H9 (cell line): ENCODE measurements at regions not wholly inside any gene's neighbourhood (a gene's known extent, or its start where the extent isn't known, plus 50 kb on each side); places are given as distances from the start of the nearest gene placed in this dataset.

Experiments
- DNase-seq: peaks from one replicate; pipeline ENCODE4 v3.0.0-alpha.2; 2017
- H2AFZ ChIP-seq: one replicate; pipeline ENCODE4 v1.6.1; 2013; ENCODE audit warnings: mild to moderate bottlenecking, low read length, control low read depth, moderate library complexity
- H2AK5ac ChIP-seq: 2 replicates; pipeline ENCODE4 v1.6.1; 2013; ENCODE audit warnings: low read length, control low read depth, mixed read lengths; ENCODE audit not compliant: insufficient read length
- H2BK120ac ChIP-seq: one replicate; pipeline ENCODE4 v1.6.1; 2013; ENCODE audit warnings: low read depth, mild to moderate bottlenecking, low read length, control low read depth, inconsistent platforms; ENCODE audit not compliant: poor library complexity, severe bottlenecking
- H2BK12ac ChIP-seq: 2 replicates; pipeline ENCODE4 v1.6.1; 2013; ENCODE audit warnings: low read length, control low read depth, mixed read lengths, low read depth; ENCODE audit not compliant: insufficient read length
- H2BK15ac ChIP-seq: 2 replicates; pipeline ENCODE4 v1.6.1; 2013; ENCODE audit warnings: low read depth, low read length, control low read depth
- H2BK20ac ChIP-seq: one replicate; pipeline ENCODE4 v1.6.1; 2013; ENCODE audit warnings: low read depth, mild to moderate bottlenecking, low read length, control low read depth, inconsistent platforms; ENCODE audit not compliant: poor library complexity, severe bottlenecking
- H2BK5ac ChIP-seq: 2 replicates; pipeline ENCODE4 v1.6.1; 2013; ENCODE audit warnings: low read length, control low read depth, mixed read lengths; ENCODE audit not compliant: insufficient read length
- H3K14ac ChIP-seq: 2 replicates; pipeline ENCODE4 v1.6.1; 2013; ENCODE audit warnings: low read length, control low read depth; ENCODE audit not compliant: insufficient read depth
- H3K18ac ChIP-seq: 2 replicates; pipeline ENCODE4 v1.6.1; 2013; ENCODE audit warnings: low read depth, mild to moderate bottlenecking, mixed read lengths, low read length, control low read depth; ENCODE audit not compliant: insufficient read length
- H3K23ac ChIP-seq: 2 replicates; pipeline ENCODE4 v1.6.1; 2013; ENCODE audit warnings: low read length, control low read depth, mixed read lengths, low read depth; ENCODE audit not compliant: insufficient read length
- H3K23me2 ChIP-seq: 2 replicates; pipeline ENCODE4 v1.6.1; 2013; ENCODE audit warnings: low read depth, mild to moderate bottlenecking, mixed read lengths, low read length, control low read depth; ENCODE audit not compliant: insufficient read length, poor library complexity, severe bottlenecking
- H3K27ac ChIP-seq: 2 replicates; pipeline ENCODE4 v1.5.1; 2013; ENCODE audit warnings: low read length, control low read depth, mixed read lengths, low read depth; ENCODE audit not compliant: insufficient read length
- H3K27me3 ChIP-seq: 2 replicates; pipeline ENCODE4 v1.6.1; 2013; ENCODE audit warnings: low read length, control low read depth, inconsistent platforms; ENCODE audit not compliant: insufficient read depth
- H3K4ac ChIP-seq: 2 replicates; pipeline ENCODE4 v1.6.1; 2013; ENCODE audit warnings: low read depth, mild to moderate bottlenecking, control low read depth, inconsistent platforms, low read length, moderate library complexity
- H3K4me1 ChIP-seq: 2 replicates; pipeline ENCODE4 v1.6.1; 2013; ENCODE audit warnings: low read length, control low read depth, inconsistent platforms; ENCODE audit not compliant: insufficient read depth
- H3K4me2 ChIP-seq: 2 replicates; pipeline ENCODE4 v1.6.1; 2013; ENCODE audit warnings: low read length, control low read depth, mixed read lengths; ENCODE audit not compliant: insufficient read length, insufficient read depth
- H3K56ac ChIP-seq: 2 replicates; pipeline ENCODE4 v1.6.1; 2013; ENCODE audit warnings: low read depth, mild to moderate bottlenecking, mixed read lengths, low read length, control low read depth; ENCODE audit not compliant: insufficient read length
- H3K79me1 ChIP-seq: 2 replicates; pipeline ENCODE4 v1.6.1; 2013; ENCODE audit warnings: low read depth, mild to moderate bottlenecking, moderate library complexity, low read length, control low read depth, inconsistent platforms; ENCODE audit not compliant: insufficient read depth, poor library complexity, severe bottlenecking
- H3K79me2 ChIP-seq: 2 replicates; pipeline ENCODE4 v1.6.1; 2013; ENCODE audit warnings: low read length, control low read depth, inconsistent platforms; ENCODE audit not compliant: insufficient read depth
- H3K9ac ChIP-seq: 2 replicates; pipeline ENCODE4 v1.6.1; 2013; ENCODE audit warnings: low read length, control low read depth, mixed read lengths; ENCODE audit not compliant: insufficient read length; ENCODE audit errors: extremely low read depth
- H3K9me3 ChIP-seq: one replicate; pipeline ENCODE4 v1.6.1; 2013; ENCODE audit warnings: low read depth, low read length, inconsistent platforms; ENCODE audit not compliant: control insufficient read depth
- H3T11ph ChIP-seq: one replicate; pipeline ENCODE4 v1.6.1; 2013; ENCODE audit warnings: mild to moderate bottlenecking, low read length, control low read depth, inconsistent platforms
- H4K20me1 ChIP-seq: one replicate; pipeline ENCODE4 v1.6.1; 2013; ENCODE audit not compliant: control insufficient read depth, insufficient read length, insufficient read depth
- H4K5ac ChIP-seq: 2 replicates; pipeline ENCODE4 v1.6.1; 2013; ENCODE audit warnings: low read depth, mild to moderate bottlenecking, mixed read lengths, low read length, control low read depth; ENCODE audit not compliant: insufficient read length
- H4K8ac ChIP-seq: replicated peaks from 2 replicates; pipeline ENCODE4 v1.6.1; 2013; ENCODE audit warnings: low read length, control low read depth, mixed read lengths, low read depth; ENCODE audit not compliant: insufficient read length
- H4K91ac ChIP-seq: 2 replicates; pipeline ENCODE4 v1.6.1; 2013; ENCODE audit warnings: low read depth, mild to moderate bottlenecking, moderate library complexity, mixed read lengths, low read length, control low read depth; ENCODE audit not compliant: insufficient read length
- H3K27ac Mint-ChIP-seq, 3 experiments: 2 replicates in 2 of 3; 3 replicates in 1 of 3; pipeline ENCODE4 v1.8.0; 2020 to 2021; ENCODE audit warnings: mixed read lengths in 3 of 3, mild to moderate bottlenecking in 1 of 3, moderate library complexity in 1 of 3
- H3K27me3 Mint-ChIP-seq: 2 replicates; pipeline ENCODE4 v1.8.0; 2021; ENCODE audit warnings: low read depth, mild to moderate bottlenecking, moderate library complexity, mixed read lengths
- H3K36me3 Mint-ChIP-seq, 3 experiments: 2 replicates in 2 of 3; 3 replicates in 1 of 3; pipeline ENCODE4 v1.8.0; 2020 to 2021; ENCODE audit warnings: low read depth in 3 of 3, mixed read lengths in 3 of 3; ENCODE audit not compliant: insufficient read depth in 1 of 3
- H3K4me1 Mint-ChIP-seq, 2 experiments: 2 replicates each; pipeline ENCODE4 v1.8.0; 2020; ENCODE audit warnings: mixed read lengths in 2 of 2
- H3K4me3 Mint-ChIP-seq, 2 experiments: 2 replicates in 1 of 2; 3 replicates in 1 of 2; pipeline ENCODE4 v1.8.0; 2020 to 2021; ENCODE audit warnings: mild to moderate bottlenecking in 2 of 2, mixed read lengths in 2 of 2, moderate library complexity in 1 of 2
- H3K9me3 Mint-ChIP-seq, 2 experiments: 2 replicates in 1 of 2; 3 replicates in 1 of 2; pipeline ENCODE4 v1.8.0; 2020; ENCODE audit warnings: mild to moderate bottlenecking in 2 of 2, mixed read lengths in 2 of 2, moderate library complexity in 1 of 2
- WGBS: extraction: QIAGEN DNeasy Blood & Tissue Kit; methylation state at CpG from one replicate; pipeline ENCODE4 v1.1.7; 2013; ENCODE audit warnings: missing lambda C conversion rate, low lambda C conversion rate, mixed read lengths; ENCODE audit not compliant: insufficient read length; ENCODE audit errors: extremely low coverage; 5-methylcytosine and 5-hydroxymethylcytosine counted together
- TF ChIP-seq, protein P1 (sequence below): fragments of 200-600 bp; sonication (generic); conservative IDR thresholded peaks from 3 replicates; pipeline ENCODE4 v1.8.0; 2021; ENCODE audit warnings: antibody characterized with exemption, mild to moderate bottlenecking

DNA sequence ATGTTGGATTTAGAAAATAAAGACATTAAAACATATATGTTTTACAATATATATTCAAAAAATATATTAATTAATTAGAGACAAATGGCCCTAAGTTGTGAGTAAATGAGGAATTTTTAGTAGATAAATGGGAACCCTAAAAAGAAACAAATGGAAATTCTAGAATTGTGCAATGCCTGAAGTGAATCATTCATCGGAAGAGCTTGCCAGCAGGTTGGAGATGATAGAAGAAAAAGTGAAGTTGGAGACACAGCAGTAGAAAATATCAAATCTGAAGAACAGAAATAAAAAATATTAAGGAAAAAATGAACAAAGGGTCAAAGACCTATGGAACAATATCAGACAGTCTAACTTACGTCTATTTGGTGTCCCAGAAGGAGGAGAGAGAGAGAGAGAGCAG, 109.4 kb upstream of the NEDD9 start:
- Histone ChIP-seq H3K23ac (no peak overlapping the region), H3K9me3 (no peaks in the 10 kb centered on the region), H2AK5ac (no peak overlapping the region), H3K79me2 (no peaks in the 10 kb centered on the region), H2BK12ac (no peak overlapping the region), H3T11ph (no peak overlapping the region), H3K56ac (no peak overlapping the region), H3K14ac (no peak overlapping the region), H3K18ac (no peak overlapping the region), H2AFZ (no peak overlapping the region), H2BK120ac (no peak overlapping the region), H4K91ac (no peak overlapping the region), H3K4me2 (no peak overlapping the region), H2BK5ac (no peak overlapping the region), H3K4ac (no peak overlapping the region), H2BK15ac (no peak overlapping the region), H3K4me1 (no peaks in the 10 kb centered on the region), H3K23me2 (no peaks in the 10 kb centered on the region), H4K20me1 (no peaks in the 10 kb centered on the region), H3K27ac (no peak overlapping the region), H4K8ac (no peak overlapping the region), H2BK20ac (no peak overlapping the region), H4K5ac (no peak overlapping the region), H3K9ac (no peak overlapping the region), H3K27me3 (no peaks in the 10 kb centered on the region), H3K79me1 (no peaks in the 10 kb centered on the region)
- TF ChIP-seq, protein P1, sequence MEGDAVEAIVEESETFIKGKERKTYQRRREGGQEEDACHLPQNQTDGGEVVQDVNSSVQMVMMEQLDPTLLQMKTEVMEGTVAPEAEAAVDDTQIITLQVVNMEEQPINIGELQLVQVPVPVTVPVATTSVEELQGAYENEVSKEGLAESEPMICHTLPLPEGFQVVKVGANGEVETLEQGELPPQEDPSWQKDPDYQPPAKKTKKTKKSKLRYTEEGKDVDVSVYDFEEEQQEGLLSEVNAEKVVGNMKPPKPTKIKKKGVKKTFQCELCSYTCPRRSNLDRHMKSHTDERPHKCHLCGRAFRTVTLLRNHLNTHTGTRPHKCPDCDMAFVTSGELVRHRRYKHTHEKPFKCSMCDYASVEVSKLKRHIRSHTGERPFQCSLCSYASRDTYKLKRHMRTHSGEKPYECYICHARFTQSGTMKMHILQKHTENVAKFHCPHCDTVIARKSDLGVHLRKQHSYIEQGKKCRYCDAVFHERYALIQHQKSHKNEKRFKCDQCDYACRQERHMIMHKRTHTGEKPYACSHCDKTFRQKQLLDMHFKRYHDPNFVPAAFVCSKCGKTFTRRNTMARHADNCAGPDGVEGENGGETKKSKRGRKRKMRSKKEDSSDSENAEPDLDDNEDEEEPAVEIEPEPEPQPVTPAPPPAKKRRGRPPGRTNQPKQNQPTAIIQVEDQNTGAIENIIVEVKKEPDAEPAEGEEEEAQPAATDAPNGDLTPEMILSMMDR: no peak
- Mint-ChIP-seq H3K27me3 (peaks cover 4% of the 10 kb centered on the region), H3K36me3 (no peaks in the 10 kb centered on the region), H3K27ac (no peak overlapping the region), H3K9me3 (no peaks in the 10 kb centered on the region; a peak in 1 of 5 replicates), H3K4me1 (no peaks in the 10 kb centered on the region), H3K4me3 (no peak overlapping the region; a peak in 1 of 5 replicates)
- no CpG with 5 or more reads among the region's 2 CpGs for WGBS
- DNase-seq: no peak
